Mammary epithelial cell (primary cell): ENCODE measurements at regions not wholly inside any gene's neighbourhood (a gene's known extent, or its start where the extent isn't known, plus 50 kb on each side); places are given as distances from the start of the nearest gene placed in this dataset.

Experiments
- CTCF ChIP-seq, 2 donors: IDR thresholded peaks in 1 of 2; conservative IDR thresholded peaks in 1 of 2; 2 replicates each; pipeline ENCODE4 v1.5.1; 2011 to 2012; ENCODE audit warnings: inconsistent platforms in 2 of 2, low read length in 2 of 2, mild to moderate bottlenecking in 2 of 2, control low read depth in 1 of 2, low read depth in 1 of 2; ENCODE audit not compliant: insufficient read depth in 1 of 2; ENCODE audit errors: extremely low read depth in 1 of 2
- EZH2 ChIP-seq: IDR thresholded peaks from 2 replicates; pipeline ENCODE4 v1.6.1; 2012; ENCODE audit warnings: low read length, inconsistent platforms, borderline replicate concordance

GRCh38 chr18:51649796-51650195 is 452.3 kb upstream of the MEX3C start:
- no peak for TF ChIP-seq CTCF (conservative IDR thresholded peaks at IDR 0.05 in 1 of 2, IDR thresholded peaks at IDR 0.05 in 1 of 2; ENCODE audit: extremely low read depth in 1 of 2, insufficient read depth in 1 of 2, low read depth in 1 of 2, low read length in 2 of 2)
- no peak for TF ChIP-seq EZH2
